ENCODE measurements at regions not wholly inside any gene's neighbourhood (a gene's known extent, or its start where the extent isn't known, plus 50 kb on each side); places are given as distances from the start of the nearest gene placed in this dataset.

DNA sequence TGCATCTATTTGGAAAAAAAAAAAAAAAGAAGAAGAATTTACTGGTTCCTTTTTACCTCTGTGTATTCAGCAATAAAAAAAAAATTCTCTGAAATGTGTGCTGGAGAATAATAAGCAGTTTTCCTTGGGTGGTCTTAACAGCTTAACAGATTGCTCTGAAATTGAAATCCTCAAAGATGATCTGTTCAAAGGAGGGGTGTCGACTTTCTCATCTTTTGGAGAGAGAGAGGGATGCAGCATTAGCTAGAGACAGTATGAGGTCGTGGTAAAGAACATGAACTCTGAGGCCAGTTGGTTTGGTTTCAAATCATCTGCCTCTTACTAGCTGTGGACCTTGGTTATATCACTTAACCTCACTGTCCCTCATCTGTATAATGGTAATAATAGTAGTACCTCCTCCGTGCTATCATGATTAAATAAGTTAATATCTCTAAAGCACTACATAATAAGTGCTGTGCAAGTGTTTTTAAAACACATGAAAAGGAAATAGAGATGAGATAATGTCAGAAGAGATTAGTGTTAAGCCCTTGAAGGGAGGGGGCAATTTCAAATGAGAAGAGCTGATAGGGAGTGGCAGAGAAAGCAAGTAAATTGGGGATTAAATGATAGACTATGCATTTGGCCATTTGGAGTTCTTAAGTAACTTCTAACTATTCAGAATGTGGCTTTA is 109.9 kb upstream of the LIMCH1 start:
- 52% methylated on average over 3 of the region's 3 CpGs for WGBS
- no peaks in the 10 kb centered on the region for H3K9me3 ChIP-seq (ENCODE audit: control insufficient read depth in 4 of 4, low read length in 3 of 4)
- no peaks in the 10 kb centered on the region for H3K36me3 ChIP-seq (ENCODE audit: control insufficient read depth in 4 of 4, insufficient read depth in 3 of 4, low read depth in 1 of 4, low read length in 3 of 4)
- peak overlapping the region; percentile 85 to 89 for H3K27ac ChIP-seq (ENCODE audit: low read depth in 1 of 2, low read length in 2 of 2)
- no peak overlapping the region for H3K9ac ChIP-seq (ENCODE audit: low read depth in 1 of 2, low read length in 2 of 2)
- no peak overlapping the region for H3K4me3 ChIP-seq (ENCODE audit: low read depth in 1 of 3, low read length in 3 of 3)
- DNase-seq (ENCODE audit: low spot score), result no peak
- TF ChIP-seq RXRA (IDR thresholded peaks at IDR 0.05) (no peak), RAD21 (IDR thresholded peaks at IDR 0.05) (no peak), NR2F2 (IDR thresholded peaks at IDR 0.05) (no peak), JUND (IDR thresholded peaks at IDR 0.05) (no peak), HNF4G (IDR thresholded peaks at IDR 0.05) (no peak)
- TF ChIP-seq, protein P1, sequence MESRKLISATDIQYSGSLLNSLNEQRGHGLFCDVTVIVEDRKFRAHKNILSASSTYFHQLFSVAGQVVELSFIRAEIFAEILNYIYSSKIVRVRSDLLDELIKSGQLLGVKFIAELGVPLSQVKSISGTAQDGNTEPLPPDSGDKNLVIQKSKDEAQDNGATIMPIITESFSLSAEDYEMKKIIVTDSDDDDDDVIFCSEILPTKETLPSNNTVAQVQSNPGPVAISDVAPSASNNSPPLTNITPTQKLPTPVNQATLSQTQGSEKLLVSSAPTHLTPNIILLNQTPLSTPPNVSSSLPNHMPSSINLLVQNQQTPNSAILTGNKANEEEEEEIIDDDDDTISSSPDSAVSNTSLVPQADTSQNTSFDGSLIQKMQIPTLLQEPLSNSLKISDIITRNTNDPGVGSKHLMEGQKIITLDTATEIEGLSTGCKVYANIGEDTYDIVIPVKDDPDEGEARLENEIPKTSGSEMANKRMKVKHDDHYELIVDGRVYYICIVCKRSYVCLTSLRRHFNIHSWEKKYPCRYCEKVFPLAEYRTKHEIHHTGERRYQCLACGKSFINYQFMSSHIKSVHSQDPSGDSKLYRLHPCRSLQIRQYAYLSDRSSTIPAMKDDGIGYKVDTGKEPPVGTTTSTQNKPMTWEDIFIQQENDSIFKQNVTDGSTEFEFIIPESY (IDR thresholded peaks at IDR 0.05), result no peak
- TF ChIP-seq, protein P2, sequence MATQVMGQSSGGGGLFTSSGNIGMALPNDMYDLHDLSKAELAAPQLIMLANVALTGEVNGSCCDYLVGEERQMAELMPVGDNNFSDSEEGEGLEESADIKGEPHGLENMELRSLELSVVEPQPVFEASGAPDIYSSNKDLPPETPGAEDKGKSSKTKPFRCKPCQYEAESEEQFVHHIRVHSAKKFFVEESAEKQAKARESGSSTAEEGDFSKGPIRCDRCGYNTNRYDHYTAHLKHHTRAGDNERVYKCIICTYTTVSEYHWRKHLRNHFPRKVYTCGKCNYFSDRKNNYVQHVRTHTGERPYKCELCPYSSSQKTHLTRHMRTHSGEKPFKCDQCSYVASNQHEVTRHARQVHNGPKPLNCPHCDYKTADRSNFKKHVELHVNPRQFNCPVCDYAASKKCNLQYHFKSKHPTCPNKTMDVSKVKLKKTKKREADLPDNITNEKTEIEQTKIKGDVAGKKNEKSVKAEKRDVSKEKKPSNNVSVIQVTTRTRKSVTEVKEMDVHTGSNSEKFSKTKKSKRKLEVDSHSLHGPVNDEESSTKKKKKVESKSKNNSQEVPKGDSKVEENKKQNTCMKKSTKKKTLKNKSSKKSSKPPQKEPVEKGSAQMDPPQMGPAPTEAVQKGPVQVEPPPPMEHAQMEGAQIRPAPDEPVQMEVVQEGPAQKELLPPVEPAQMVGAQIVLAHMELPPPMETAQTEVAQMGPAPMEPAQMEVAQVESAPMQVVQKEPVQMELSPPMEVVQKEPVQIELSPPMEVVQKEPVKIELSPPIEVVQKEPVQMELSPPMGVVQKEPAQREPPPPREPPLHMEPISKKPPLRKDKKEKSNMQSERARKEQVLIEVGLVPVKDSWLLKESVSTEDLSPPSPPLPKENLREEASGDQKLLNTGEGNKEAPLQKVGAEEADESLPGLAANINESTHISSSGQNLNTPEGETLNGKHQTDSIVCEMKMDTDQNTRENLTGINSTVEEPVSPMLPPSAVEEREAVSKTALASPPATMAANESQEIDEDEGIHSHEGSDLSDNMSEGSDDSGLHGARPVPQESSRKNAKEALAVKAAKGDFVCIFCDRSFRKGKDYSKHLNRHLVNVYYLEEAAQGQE (IDR thresholded peaks at IDR 0.05), result no peak
- TF ChIP-seq, protein P3, sequence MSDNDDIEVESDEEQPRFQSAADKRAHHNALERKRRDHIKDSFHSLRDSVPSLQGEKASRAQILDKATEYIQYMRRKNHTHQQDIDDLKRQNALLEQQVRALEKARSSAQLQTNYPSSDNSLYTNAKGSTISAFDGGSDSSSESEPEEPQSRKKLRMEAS (IDR thresholded peaks at IDR 0.05), result no peak
- TF ChIP-seq, protein P4, sequence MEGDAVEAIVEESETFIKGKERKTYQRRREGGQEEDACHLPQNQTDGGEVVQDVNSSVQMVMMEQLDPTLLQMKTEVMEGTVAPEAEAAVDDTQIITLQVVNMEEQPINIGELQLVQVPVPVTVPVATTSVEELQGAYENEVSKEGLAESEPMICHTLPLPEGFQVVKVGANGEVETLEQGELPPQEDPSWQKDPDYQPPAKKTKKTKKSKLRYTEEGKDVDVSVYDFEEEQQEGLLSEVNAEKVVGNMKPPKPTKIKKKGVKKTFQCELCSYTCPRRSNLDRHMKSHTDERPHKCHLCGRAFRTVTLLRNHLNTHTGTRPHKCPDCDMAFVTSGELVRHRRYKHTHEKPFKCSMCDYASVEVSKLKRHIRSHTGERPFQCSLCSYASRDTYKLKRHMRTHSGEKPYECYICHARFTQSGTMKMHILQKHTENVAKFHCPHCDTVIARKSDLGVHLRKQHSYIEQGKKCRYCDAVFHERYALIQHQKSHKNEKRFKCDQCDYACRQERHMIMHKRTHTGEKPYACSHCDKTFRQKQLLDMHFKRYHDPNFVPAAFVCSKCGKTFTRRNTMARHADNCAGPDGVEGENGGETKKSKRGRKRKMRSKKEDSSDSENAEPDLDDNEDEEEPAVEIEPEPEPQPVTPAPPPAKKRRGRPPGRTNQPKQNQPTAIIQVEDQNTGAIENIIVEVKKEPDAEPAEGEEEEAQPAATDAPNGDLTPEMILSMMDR (IDR thresholded peaks at IDR 0.05; ENCODE audit: low read depth, low read length, missing input control), result no peak
- TF ChIP-seq, protein P5, sequence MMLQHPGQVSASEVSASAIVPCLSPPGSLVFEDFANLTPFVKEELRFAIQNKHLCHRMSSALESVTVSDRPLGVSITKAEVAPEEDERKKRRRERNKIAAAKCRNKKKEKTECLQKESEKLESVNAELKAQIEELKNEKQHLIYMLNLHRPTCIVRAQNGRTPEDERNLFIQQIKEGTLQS (IDR thresholded peaks at IDR 0.05), result no peak
- H3K4me1 ChIP-seq (ENCODE audit: control insufficient read depth in 4 of 4, insufficient read depth in 4 of 4, low read length in 3 of 4), result peaks cover 3 to 26% (median 12%) of the 10 kb centered on the region in 4 donors
- no peaks in the 10 kb centered on the region for H3K27me3 ChIP-seq (ENCODE audit: control insufficient read depth in 4 of 4, insufficient read depth in 4 of 4, low read length in 3 of 4)

DNA sequence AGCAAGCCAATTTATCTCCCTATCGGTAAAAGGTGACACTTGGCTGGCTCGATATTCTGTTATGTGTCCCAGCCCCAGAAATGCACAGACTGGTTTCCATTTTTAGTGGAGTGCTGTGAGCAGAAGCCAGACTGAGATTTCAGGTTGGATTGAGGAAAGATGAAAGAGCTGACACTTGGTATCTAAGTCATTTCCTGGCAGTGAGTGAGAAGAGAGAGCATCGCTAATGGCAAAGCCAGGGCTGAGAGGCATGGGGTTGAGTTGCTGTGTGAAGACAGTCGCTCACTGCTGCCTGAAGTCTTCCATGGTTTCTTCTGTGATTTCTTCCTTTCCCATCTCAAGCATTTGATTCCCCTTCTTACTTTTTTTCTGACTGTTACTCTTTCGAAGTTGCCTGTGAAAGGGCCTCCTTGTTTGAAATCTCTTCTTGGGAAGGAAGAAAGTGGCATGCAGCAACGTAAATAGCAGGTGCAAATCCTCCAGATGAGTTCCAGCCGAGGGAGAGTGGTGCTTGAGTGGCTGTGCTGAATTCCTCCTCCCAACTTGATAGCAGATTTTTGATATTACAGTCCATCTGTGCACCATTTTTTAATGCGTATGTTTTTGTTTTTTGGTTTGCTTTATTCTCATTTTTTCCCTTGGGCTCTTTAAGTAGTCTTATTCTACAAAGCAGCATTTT is 109.2 kb upstream of the LIMCH1 start:
- peak overlapping the region in 1 of 2 donors; percentile 85 for H3K27ac ChIP-seq (ENCODE audit: low read depth in 1 of 2, low read length in 2 of 2)
- 82% methylated on average over 8 of the region's 8 CpGs for WGBS

More for the DNA sequence above, 109.2 kb upstream of the LIMCH1 start:
- DNase-seq (ENCODE audit: low spot score), result no peak
- Histone ChIP-seq H3K9ac (ENCODE audit: low read depth in 1 of 2, low read length in 2 of 2) (no peak overlapping the region), H3K9me3 (ENCODE audit: control insufficient read depth in 4 of 4, low read length in 3 of 4) (no peaks in the 10 kb centered on the region), H3K4me1 (ENCODE audit: control insufficient read depth in 4 of 4, insufficient read depth in 4 of 4, low read length in 3 of 4) (peaks cover 3 to 26% (median 12%) of the 10 kb centered on the region in 4 donors), H3K4me3 (ENCODE audit: low read depth in 1 of 3, low read length in 3 of 3) (no peak overlapping the region), H3K36me3 (ENCODE audit: control insufficient read depth in 4 of 4, insufficient read depth in 3 of 4, low read depth in 1 of 4, low read length in 3 of 4) (no peaks in the 10 kb centered on the region), H3K27me3 (ENCODE audit: control insufficient read depth in 4 of 4, insufficient read depth in 4 of 4, low read length in 3 of 4) (no peaks in the 10 kb centered on the region)
- TF ChIP-seq NR2F2 (IDR thresholded peaks at IDR 0.05), result no peak
- TF ChIP-seq HNF4A (conservative IDR thresholded peaks at IDR 0.05), result no peak
- no peak for TF ChIP-seq EGR1 (IDR thresholded peaks at IDR 0.05; ENCODE audit: low read depth in 2 of 2)
- TF ChIP-seq FOXA2 (IDR thresholded peaks at IDR 0.05), result no peak
- no peak for TF ChIP-seq TAF1 (conservative IDR thresholded peaks at IDR 0.05)
